ENCODE measurements at regions not wholly inside any gene's neighbourhood (a gene's known extent, or its start where the extent isn't known, plus 50 kb on each side); places are given as distances from the start of the nearest gene placed in this dataset.

DNA sequence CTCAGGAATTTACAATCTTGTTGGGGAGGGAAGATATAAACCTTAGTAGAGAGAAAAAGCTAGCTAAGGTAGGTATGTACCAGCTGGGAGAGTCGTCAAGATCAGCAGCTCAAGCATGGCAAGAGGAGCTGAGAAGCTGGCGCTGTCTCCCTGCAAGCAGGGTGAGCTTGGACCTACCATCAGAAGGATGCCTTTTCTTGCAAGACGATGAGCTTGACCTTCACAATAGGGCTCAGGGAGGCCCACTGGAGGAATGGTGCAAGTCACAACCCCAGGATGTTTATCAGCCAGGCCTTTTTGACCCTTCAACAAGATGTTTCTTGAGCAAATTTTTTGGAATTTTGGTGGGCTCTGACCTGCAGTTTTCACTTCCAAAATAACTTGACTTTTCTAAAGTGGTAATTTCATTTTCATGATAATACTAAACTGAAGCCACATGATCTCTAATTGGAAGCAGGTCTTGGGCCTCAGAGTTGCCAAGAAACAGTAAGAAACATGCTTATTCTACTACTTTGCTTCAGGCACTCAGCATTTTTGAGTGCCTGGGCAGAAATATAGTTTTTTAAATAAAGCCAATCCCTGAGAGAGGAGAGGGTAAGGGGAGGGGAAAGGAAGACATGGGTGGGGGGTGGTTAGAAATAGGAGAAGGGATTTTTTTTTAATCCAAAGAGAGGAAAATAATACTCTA, 258.1 kb downstream of the CLIC5 start:
- TF ChIP-seq, protein P1, sequence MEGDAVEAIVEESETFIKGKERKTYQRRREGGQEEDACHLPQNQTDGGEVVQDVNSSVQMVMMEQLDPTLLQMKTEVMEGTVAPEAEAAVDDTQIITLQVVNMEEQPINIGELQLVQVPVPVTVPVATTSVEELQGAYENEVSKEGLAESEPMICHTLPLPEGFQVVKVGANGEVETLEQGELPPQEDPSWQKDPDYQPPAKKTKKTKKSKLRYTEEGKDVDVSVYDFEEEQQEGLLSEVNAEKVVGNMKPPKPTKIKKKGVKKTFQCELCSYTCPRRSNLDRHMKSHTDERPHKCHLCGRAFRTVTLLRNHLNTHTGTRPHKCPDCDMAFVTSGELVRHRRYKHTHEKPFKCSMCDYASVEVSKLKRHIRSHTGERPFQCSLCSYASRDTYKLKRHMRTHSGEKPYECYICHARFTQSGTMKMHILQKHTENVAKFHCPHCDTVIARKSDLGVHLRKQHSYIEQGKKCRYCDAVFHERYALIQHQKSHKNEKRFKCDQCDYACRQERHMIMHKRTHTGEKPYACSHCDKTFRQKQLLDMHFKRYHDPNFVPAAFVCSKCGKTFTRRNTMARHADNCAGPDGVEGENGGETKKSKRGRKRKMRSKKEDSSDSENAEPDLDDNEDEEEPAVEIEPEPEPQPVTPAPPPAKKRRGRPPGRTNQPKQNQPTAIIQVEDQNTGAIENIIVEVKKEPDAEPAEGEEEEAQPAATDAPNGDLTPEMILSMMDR (conservative IDR thresholded peaks at IDR 0.05), result no peak
- no peak for DNase-seq (ENCODE audit: extremely low spot score, unreplicated experiment)
- Mint-ChIP-seq H3K9me3 (no peaks in the 10 kb centered on the region), H3K27me3 (peaks cover 18% of the 10 kb centered on the region), H3K4me1 (ENCODE audit: unreplicated experiment) (peaks cover 12% of the 10 kb centered on the region), H3K36me3 (no peaks in the 10 kb centered on the region), H3K27ac (no peak overlapping the region), H3K4me3 (no peak overlapping the region)

DNA sequence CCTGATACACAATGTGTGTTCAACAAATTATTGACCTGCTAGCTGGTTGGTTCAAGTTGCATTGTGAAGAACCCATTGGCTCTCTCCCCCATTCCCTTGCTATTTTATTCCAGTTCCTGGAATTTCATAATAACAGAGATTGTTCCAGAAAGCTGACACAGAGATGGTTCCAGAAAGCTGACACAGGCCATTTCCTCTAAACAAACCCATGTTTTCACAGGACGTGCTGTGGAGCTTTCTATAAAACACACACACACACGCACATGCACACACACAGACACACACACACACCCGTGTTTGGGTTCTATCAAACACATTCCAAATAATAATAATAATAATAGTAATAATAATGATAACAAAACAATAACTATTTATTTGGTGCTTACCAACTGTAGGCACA, 259.1 kb downstream of the CLIC5 start:
- TF ChIP-seq, protein P1 (conservative IDR thresholded peaks at IDR 0.05), result no peak
- Mint-ChIP-seq H3K27me3 (peaks cover 23% of the 10 kb centered on the region), H3K27ac (no peak overlapping the region), H3K9me3 (no peaks in the 10 kb centered on the region), H3K4me1 (ENCODE audit: unreplicated experiment) (peaks cover 12% of the 10 kb centered on the region), H3K36me3 (no peaks in the 10 kb centered on the region), H3K4me3 (no peak overlapping the region)
- DNase-seq (ENCODE audit: extremely low spot score, unreplicated experiment), result no peak

- H3K27ac Mint-ChIP-seq, result no peak overlapping the region
- TF ChIP-seq, protein P1 (conservative IDR thresholded peaks at IDR 0.05), result no peak
- peaks cover 12% of the 10 kb centered on the region for H3K4me1 Mint-ChIP-seq (ENCODE audit: unreplicated experiment)
- no peak for DNase-seq (ENCODE audit: extremely low spot score, unreplicated experiment)
- H3K4me3 Mint-ChIP-seq, result no peak overlapping the region
- H3K36me3 Mint-ChIP-seq, result no peaks in the 10 kb centered on the region
- no peaks in the 10 kb centered on the region for H3K9me3 Mint-ChIP-seq
- H3K27me3 Mint-ChIP-seq, result peaks cover 33% of the 10 kb centered on the region
Observed at GRCh38 chr6:45754432-45754831, 261.2 kb downstream of the CLIC5 start.

- peaks cover 9% of the 10 kb centered on the region for H3K9me3 Mint-ChIP-seq
- no peaks in the 10 kb centered on the region for H3K36me3 Mint-ChIP-seq
- no peak overlapping the region for H3K4me3 Mint-ChIP-seq
- no peak for DNase-seq (ENCODE audit: extremely low spot score, unreplicated experiment)
- TF ChIP-seq, protein P1 (conservative IDR thresholded peaks at IDR 0.05), result no peak
- peaks cover 13% of the 10 kb centered on the region for H3K4me1 Mint-ChIP-seq (ENCODE audit: unreplicated experiment)
- H3K27ac Mint-ChIP-seq, result no peak overlapping the region
- H3K27me3 Mint-ChIP-seq, result peaks cover 4% of the 10 kb centered on the region
Observed at GRCh38 chr6:45746046-45746445, 269.6 kb downstream of the CLIC5 start.

GRCh38 chr6:45743028-45743615, 272.5 kb downstream of the CLIC5 start:
- DNase-seq (ENCODE audit: extremely low spot score, unreplicated experiment), result no peak
- peaks cover 13% of the 10 kb centered on the region for H3K4me1 Mint-ChIP-seq (ENCODE audit: unreplicated experiment)
- peaks cover 9% of the 10 kb centered on the region for H3K9me3 Mint-ChIP-seq
- H3K27me3 Mint-ChIP-seq, result no peaks in the 10 kb centered on the region
- no peaks in the 10 kb centered on the region for H3K36me3 Mint-ChIP-seq
- H3K4me3 Mint-ChIP-seq, result no peak overlapping the region
- no peak overlapping the region for H3K27ac Mint-ChIP-seq
- TF ChIP-seq, protein P1 (conservative IDR thresholded peaks at IDR 0.05), result no peak

Data from type B pancreatic cell (in vitro differentiated cells).